Frontal cortex (tissue), 3 donors: ENCODE measurements at regions not wholly inside any gene's neighbourhood (a gene's known extent, or its start where the extent isn't known, plus 50 kb on each side); places are given as distances from the start of the nearest gene placed in this dataset.

Source experiments
- DNase-seq, 2 donors: peaks; one replicate each; pipeline ENCODE4 v3.0.0; 2012; ENCODE audit warnings: low spot score in 2 of 2
- FAIRE-seq: peaks from 2 replicates; lab custom pipeline; 2012; peaks lifted over from hg19 to GRCh38; lab: Jason Lieb, UNC
- donor health status: control.
- donor health status: control.
- donor health status: control.

DNA sequence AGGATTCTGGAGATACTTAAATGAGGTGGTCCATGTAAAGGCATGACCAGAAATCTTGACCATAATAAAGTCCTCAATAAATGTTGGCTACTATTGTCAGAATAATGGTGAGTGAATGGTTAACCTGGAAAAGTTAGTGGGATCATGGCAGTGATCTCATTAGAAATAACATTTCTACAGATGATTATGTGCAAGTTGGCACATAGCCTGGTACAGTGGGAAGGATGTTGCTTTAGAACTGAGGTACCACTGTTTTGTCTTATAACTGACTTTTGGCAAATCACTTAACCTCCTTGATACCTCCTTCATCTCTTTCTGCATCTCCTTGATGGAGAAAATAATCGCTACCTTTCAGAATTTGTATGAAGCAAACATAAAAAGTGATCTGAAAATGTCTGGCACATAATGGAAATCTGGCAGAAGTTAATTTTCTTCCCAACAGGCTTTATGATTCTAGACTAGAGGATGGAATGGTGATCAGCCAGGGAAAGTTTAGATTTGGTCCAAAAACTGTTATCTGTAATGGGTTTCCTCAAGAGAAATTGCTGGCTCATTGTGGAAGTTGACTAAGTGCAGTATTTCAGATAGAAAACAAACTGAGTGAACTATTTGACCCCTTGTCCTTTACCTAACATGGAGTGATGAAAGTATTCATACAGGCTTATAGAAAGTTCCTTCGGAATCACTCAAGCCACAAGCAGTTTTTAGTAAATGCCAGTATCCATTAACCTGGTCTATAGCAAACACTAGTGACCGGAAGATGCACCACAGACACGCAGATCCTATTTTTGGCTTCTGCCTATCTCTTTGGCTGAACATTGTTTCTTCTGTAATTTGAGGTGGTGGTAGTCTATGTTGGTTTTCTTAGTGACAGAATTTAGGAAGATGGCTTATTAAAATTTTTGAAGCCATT lies 449.6 kb upstream of the TGFBR2 start:
- no peak for DNase-seq
- no peak for FAIRE-seq

DNA sequence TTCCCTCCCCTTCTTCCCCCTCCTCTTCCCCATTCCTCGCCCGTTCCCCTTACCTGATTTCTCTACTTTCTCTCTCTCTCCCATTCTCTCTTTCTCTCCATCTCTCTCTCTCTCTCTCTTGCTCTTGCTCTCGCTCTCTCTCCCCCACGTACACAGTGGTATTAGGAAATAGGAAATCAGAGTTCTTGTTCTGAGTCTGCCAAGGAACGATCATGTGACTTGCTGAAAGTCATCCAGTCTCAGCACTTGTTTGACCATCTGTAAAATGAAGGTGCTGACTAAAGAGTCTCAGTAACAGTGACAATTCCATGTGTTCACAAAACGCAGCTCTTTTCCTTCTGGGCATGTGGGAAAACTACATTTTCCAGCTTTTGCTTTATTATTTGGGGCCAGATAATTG lies 445.0 kb upstream of the TGFBR2 start:
- DNase-seq = no peak
- no peak for FAIRE-seq

DNA sequence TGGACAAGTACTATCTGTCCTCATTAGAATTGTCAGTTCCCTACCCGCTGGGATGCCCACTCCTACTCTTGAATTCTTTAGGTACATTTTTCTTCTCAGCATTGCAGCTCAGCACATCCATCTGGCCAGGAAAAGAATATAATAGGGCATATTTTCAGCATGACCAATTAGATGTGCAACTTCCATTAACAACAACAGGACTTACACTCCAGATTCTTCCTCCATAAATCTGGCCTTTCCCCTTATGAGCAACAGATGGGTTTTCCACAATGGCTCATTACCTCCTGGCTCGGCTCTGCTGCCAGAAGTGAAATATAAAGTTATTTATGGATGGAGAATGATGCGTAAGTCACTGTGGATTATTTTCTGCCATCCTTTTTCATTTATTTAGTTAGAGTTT lies 443.8 kb upstream of the TGFBR2 start:
- FAIRE-seq (no peak), DNase-seq (no peak)

DNA sequence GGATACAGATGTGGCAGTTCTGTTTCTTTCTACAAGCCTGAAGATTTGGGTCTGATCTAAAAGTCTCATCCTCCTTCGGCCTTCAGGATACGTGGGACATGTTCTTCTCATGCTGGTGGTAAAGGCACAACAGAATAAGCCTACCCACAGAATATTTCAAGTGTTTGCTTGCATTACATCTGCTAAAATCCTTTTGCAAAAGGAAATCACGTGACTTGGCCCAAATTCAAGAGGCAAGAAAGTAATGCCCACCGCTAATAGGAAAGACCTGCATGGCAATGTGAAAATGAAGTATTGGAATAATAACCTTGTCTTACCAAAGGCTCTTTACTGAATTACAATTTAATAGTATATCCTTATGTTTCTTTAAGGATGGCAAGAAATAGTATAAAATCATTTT lies 439.9 kb upstream of the TGFBR2 start:
- DNase-seq (no peak), FAIRE-seq (no peak)

DNA sequence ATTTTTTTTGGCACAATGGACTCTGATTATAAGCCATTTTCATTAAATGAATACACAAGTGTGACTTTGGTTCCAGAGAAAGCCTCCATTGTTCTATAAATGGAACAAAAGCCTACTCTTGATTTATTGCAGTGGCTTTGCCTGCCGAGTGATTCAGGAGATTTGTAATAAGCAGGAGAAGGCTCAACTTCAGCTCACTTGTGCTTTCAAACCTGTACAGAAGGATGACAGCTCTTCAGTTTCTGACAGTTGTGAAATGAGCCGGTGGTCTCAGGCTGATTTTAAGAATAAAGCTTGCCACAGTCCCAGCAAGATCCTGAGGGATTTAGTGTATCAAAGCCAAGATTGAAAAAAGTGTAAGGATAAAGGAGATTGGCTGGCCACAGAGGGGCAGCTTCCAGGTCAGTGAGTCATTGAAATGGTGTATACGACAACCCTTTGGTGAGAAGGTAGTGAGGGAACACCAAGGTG lies 438.8 kb upstream of the TGFBR2 start:
- peak; percentile 44 for FAIRE-seq

DNA sequence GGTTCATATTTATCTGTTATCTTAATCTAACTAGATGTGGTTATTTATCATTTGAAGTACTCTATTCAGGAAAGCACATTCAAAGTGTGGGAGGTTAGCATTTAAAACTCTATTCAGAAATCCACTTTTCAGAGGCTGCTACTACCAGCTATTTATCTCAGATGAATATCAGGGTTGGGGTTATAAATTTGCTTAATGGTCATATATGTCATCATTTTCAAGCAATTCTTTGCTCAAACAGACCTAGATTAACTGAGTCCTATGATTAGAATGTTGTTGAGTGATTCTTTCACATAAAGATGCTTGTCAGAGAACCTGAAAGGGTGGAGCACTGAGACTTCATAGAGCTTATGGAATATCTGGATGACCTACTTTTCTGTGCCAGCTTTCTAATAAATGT lies 436.9 kb upstream of the TGFBR2 start:
- DNase-seq = no peak
- no peak for FAIRE-seq

More for the DNA sequence above, 438.8 kb upstream of the TGFBR2 start:
- DNase-seq = no peak

DNA sequence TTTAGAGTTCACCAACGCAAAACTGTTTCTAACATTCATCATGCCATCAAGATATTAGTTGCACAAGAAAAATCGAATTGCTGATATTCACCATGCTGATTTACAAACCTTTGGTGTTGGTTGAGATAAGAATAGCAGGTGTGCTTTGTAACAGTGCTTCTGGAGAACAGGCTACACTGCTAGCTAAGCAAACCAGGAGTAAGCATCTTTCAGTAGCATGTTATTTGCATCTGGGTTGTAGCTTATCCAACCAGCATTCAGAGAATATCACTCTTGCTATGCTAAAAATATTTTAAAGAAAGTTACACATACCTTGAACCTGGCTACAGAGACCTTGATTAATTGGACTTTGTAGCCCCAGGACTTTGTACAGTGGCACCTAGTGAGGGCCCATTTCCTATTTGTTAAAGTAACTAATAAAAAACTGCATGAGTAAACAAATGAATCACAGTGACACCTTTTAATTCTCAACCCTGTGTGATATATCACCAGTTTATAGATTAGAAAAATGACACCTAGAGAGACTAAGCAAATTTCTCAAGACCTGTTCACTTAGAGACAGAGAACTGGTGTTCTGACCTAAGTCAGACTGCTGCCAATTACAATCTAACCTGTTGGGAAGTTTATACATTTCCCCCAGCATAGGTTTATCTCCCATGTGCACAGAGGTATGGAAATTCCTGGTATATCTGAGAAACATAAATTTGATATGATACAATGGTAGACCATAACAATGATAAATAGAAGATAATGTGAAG lies 435.5 kb upstream of the TGFBR2 start:
- no peak for DNase-seq

DNA sequence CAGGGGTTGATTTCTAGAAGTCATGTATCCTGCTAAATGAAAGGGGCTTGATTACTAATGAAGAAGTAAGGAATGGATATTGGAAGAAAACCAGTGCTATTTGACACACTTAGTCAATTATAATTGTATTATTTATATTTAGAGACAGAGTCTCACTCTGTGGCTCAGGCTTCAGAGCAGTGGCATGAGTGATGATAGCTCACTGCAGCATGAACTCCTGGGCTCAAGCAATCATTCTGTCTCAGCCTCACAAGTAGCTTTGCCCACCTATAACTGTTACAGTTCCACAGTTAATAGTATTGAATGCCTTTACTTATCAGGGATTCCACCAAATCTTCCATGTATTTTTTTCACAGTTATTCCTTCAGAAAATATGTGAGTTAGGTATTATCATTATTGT lies 432.0 kb upstream of the TGFBR2 start:
- DNase-seq (no peak), FAIRE-seq (no peak)

More for the DNA sequence above, 435.5 kb upstream of the TGFBR2 start:
- no peak for FAIRE-seq

DNA sequence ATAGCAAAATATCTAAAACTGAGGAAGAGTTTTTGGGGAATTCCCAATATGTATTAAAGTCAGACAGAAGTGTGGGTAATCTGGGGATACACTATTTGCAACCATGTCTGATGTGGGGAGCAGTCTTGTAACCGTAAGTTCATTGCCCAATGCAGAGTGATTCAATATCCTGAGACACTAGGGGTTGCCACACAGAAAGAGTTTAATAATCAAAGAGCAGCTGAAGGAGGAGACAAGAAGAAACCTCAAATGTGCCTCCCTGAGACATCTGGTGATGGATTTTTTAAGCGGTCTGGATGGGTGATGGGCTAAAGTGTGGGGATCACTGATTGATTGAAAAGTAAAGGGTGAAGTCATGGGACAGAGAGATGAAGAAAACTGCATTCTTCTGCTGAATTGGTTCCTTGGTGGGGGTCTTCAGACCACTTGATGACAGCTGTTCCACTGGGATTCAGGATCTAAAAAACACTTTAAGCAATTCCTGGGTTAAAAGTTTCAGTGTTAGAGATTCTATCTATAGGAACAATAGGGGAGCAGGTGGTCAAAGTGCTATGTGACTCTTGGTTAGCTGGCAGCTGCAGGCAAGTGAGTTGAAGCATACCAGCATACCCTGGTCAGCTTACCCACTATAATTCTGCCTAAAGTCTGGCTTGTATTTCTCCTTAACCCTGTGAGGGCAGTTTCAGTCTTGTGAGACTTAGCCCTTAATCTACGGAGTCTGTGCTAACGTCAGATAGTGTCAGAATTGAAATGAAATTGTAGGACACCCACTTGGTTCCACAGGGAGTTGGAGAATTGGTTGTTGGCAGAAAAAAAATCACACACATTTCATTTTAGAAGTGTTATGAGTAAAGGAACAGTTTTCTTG lies 425.9 kb upstream of the TGFBR2 start:
- no peak for FAIRE-seq
- no peak for DNase-seq

DNA sequence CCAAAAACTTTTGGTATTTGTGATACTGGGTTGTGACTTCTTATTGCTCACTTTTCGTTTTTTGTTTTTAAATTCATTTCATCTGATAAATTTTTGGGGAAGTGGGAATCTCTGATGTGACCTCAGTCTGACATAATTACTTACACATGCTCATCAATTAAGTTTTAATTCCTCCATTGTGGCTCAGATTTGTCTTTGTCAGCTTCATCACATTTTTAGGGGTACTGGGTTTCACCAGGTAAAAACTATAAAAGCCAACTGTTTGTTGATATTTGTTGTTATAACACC lies 425.3 kb upstream of the TGFBR2 start:
- FAIRE-seq (no peak), DNase-seq (no peak)

DNA sequence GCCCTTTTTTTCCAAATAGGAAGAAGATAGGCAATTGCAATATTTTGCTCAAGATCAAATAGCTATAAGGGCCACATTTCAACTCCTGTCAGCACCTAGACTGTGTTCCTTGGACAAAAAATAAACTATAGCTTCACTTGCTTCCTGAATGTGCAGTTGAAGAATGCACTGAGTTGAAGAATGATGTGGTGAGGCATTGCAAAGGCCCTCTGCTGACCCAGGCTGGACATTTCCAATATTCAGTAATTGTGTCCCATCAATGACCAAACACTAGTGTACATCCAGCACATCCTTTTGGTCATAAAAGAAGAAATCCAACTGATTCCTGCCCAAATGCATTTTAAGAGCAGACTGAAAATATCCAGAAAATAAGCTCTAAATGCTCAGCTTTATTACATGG lies 424.8 kb upstream of the TGFBR2 start:
- no peak for DNase-seq
- no peak for FAIRE-seq

DNA sequence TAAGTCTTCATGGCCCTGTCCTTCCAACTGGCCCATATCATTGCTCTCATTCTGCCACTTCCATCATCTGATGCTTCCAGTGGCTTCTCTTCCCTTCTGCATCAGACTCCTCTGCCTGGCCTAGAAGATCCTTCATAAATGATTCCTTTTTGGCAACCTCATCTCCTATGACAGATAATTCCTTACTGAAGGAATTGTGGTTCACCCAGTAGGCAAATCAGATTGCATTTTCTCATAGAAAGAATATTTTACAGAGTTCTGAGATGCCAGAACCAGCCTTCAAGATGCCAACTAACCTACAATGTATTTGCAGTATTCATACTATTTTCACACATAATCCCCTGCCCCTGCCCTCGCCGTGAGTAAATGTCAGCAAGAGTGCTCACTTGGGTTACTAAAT lies 423.0 kb upstream of the TGFBR2 start:
- DNase-seq = no peak
- FAIRE-seq = no peak

DNA sequence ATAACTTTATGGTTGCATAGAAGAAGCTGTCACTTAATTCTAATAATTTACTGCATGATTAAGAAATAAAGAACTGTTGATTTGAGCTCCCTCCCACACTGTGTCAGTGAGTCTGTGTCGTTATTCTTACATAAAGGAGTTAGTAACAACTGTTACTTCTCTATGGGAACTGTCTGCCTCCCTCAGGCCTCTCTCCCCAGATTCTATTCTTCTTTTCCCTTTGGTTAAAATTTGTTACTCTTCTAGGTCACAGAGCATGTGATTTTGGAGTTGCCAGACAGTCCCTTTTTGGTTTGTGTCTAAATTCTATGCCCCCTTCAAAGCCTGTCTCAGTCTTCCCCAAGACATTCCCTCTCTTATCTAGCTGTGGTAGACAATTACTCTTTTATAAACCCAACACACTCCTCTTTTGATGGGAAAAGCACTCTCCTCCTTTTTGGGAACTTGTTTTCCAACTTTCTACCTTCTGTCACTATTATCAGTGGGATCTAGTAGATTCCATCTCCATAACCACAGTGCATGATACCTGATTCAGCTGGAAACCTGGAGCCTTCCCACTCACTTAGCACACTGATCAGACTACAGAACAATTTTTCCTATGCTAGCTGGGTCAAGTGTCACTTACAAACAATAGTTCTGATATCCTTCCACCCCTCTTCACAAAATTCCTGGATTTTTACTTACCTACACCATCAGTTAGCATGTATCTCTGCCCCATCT lies 422.1 kb upstream of the TGFBR2 start:
- FAIRE-seq (no peak), DNase-seq (no peak)

DNA sequence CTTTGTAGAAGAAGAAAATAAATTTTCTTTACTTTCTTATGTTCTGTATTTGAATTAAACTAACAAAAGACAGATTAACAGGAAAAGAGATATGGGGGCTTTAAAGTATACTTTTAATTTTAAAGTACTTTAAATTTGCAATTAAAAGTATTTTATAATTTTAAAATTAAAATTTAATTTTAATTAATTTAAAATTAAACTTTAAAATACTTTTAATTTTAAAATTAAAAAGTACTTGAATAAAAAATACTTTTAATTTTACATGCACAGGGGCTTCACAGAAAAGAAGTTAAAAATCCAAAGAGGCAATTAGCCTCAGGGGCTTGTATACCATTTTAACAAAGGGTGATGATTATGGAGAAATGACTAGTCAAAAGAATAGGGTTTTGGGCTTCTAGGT lies 420.5 kb upstream of the TGFBR2 start:
- peak; percentile 94 for FAIRE-seq
- no peak for DNase-seq

DNA sequence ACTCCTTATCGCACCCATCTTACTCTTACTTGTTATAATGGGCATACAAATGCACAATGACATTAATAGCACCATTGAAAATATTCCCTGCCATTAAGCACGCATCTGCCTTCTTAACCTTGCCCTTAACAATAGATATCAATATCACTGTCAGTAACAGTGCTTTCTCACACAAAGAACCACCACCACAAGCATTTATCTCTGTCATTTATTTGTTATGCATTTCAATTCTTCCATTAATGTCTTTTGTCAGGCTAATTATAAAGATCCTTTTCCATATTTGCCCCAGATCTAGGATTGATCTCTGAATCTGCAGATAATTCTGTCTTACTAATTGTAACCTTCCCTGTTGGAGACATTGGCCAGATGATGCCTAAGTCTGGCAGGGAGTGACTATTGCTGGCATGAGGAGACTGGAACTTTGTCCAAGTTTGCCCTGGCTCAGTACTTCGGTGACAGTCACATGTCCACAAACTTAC lies 419.6 kb upstream of the TGFBR2 start:
- DNase-seq (no peak), FAIRE-seq (no peak)

DNA sequence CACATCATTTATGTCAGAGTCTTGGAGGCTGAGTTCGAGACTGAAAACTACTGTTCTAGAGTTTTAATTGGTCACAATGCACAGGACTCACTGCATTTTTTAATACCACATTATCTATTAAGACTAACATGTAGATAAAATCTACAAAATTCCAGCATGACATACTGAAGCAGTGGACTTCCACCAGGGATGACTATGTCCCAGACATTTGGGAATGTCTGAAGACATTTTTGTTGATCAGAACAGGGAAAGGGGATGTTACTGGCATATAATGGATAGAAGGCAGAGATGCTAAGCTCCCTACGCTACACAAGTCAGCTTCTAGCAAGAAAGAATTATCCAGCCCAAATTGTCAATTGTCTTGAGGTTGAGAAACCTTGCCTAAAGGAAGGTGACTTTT lies 419.0 kb upstream of the TGFBR2 start:
- FAIRE-seq (no peak), DNase-seq (no peak)

DNA sequence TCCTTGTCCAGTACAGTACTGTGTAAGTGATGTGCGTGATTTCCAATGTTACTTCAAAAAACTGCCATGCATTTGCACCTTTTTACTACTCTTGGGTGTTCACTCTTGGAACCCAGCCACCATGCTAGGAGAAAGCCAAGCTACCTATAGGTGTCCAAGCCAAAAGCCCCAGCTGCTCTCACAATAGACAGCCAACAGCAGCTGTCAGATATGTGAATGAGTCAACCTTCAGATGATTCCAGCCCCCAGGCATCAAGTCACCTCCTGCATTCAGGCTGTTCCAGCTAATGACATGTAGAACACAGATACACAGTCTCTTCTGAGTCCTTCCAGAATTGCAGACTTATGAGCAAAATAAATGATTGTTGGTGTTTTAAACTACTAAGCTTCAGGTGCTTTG lies 417.7 kb upstream of the TGFBR2 start:
- DNase-seq (no peak), FAIRE-seq (no peak)

DNA sequence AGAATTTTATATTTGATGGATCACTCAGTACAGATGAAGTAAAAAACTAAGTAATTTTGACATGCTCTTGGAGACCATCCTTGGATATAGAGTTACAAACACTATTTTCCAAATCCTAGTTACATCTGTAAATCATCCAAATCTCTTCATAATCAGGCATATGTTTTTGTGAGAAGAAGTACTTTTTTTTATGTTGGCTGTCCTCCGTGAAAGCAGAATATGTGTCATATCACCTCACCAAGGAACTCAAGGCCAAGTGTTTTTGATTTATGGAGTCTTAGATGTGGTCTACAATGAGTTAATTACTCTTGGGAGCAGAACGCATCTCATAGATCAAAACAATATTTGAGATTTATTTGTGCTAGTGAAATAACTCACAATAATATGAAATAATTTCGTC lies 416.5 kb upstream of the TGFBR2 start:
- no peak for FAIRE-seq
- DNase-seq = no peak

DNA sequence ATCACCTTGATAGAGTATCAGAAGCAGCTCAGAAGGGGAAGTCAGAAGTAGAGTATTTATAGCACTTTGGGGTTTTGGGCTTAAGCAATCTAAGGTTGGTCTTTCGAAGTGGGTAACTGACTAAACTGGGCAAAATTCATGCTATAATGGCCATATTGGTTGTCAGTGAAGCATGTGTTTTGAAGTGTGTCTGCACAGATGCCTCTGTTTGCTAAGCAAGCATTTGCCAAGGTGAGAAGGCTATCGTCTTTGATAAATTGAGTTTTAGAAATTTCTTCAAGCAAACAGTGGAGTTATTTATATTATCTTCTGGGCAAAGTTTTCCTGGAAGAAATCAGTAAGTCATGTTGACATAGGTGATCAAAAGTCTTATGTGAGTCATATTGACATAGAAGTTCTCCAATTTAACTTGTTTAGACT lies 412.8 kb upstream of the TGFBR2 start:
- DNase-seq (no peak), FAIRE-seq (no peak)

DNA sequence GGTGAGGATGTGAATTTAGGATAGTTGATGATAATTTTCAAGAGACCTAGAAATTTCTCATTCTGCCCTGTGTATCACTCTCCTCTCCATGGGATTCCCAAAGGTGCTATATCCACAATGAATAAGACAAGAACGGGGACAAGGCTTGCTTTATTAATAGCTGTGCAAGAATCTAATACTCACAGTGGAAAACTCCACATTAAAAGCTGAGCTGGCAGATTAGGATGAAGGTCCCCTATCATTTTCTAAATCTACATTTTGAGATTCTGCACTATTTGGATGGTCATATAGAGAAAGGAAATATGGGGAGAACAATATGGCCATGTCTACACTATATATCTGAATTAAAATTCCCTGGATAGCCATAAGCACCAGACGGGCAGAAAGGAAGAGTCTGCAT lies 411.0 kb upstream of the TGFBR2 start:
- no peak for DNase-seq
- no peak for FAIRE-seq
